ENCODE measurements at regions not wholly inside any gene's neighbourhood (a gene's known extent, or its start where the extent isn't known, plus 50 kb on each side); places are given as distances from the start of the nearest gene placed in this dataset.

GRCh38 chr1:190759807-190760206, 282.1 kb upstream of the BRINP3 start:
- Histone ChIP-seq H3K4me3 (no peak overlapping the region), H3K4me1 (no peaks in the 10 kb centered on the region), H3K36me3 (no peaks in the 10 kb centered on the region), H3K27me3 (no peaks in the 10 kb centered on the region), H3K27ac (no peak overlapping the region), H3K9me3 (no peaks in the 10 kb centered on the region)
- no peak for TF ChIP-seq EP300 (IDR thresholded peaks at IDR 0.05)
- TF ChIP-seq POLR2A (IDR thresholded peaks at IDR 0.05), result no peak
- no peak for TF ChIP-seq CTCF (IDR thresholded peaks at IDR 0.05)
- no peak for TF ChIP-seq POLR2AphosphoS5 (IDR thresholded peaks at IDR 0.05)
- DNase-seq, result no peak
- intact Hi-C loops (cut with DNase I), result no loop called here

GRCh38 chr1:190762325-190762724, 284.7 kb upstream of the BRINP3 start:
- H3K4me3 ChIP-seq, result no peak overlapping the region
- no peak overlapping the region for H3K27ac ChIP-seq
- DNase-seq, result no peak
- H3K27me3 ChIP-seq, result no peaks in the 10 kb centered on the region
- intact Hi-C loops (cut with DNase I), result no loop called here
- WGBS, 2 donors, result 78 to 86% methylated on average over 3 of the region's 3 CpGs
- H3K36me3 ChIP-seq, result no peaks in the 10 kb centered on the region
- no peaks in the 10 kb centered on the region for H3K4me1 ChIP-seq
- no peaks in the 10 kb centered on the region for H3K9me3 ChIP-seq
- TF ChIP-seq POLR2AphosphoS5 (IDR thresholded peaks at IDR 0.05) (no peak), CTCF (IDR thresholded peaks at IDR 0.05) (no peak), POLR2A (IDR thresholded peaks at IDR 0.05) (no peak), EP300 (IDR thresholded peaks at IDR 0.05) (no peak)

GRCh38 chr1:190792873-190793272, 315.2 kb upstream of the BRINP3 start:
- H3K4me3 ChIP-seq, result no peak overlapping the region
- H3K27me3 ChIP-seq, result no peaks in the 10 kb centered on the region
- DNase-seq, result no peak
- no peaks in the 10 kb centered on the region for H3K36me3 ChIP-seq
- H3K4me1 ChIP-seq, result no peaks in the 10 kb centered on the region
- no peak overlapping the region for H3K27ac ChIP-seq
- intact Hi-C loops (cut with DNase I), result no loop called here
- H3K9me3 ChIP-seq, result no peaks in the 10 kb centered on the region
- 92 to 93% methylated on average over 10 of the region's 10 CpGs for WGBS, 2 donors
- no peak for TF ChIP-seq CTCF (IDR thresholded peaks at IDR 0.05)
- TF ChIP-seq POLR2A (IDR thresholded peaks at IDR 0.05), result no peak
- TF ChIP-seq POLR2AphosphoS5 (IDR thresholded peaks at IDR 0.05), result no peak
- TF ChIP-seq EP300 (IDR thresholded peaks at IDR 0.05), result no peak

- no peak overlapping the region for H3K4me3 ChIP-seq
- no peaks in the 10 kb centered on the region for H3K27me3 ChIP-seq
- TF ChIP-seq EP300 (IDR thresholded peaks at IDR 0.05), result no peak
- TF ChIP-seq POLR2AphosphoS5 (IDR thresholded peaks at IDR 0.05), result no peak
- no peak for TF ChIP-seq POLR2A (IDR thresholded peaks at IDR 0.05)
- no peak for TF ChIP-seq CTCF (IDR thresholded peaks at IDR 0.05)
- H3K36me3 ChIP-seq, result no peaks in the 10 kb centered on the region
- no peak overlapping the region for H3K27ac ChIP-seq
- no peaks in the 10 kb centered on the region for H3K4me1 ChIP-seq
- intact Hi-C loops (cut with DNase I), result no loop called here
- DNase-seq, result no peak
- WGBS, 2 donors, result 48 to 54% methylated on average over 1 of the region's 1 CpG
- no peaks in the 10 kb centered on the region for H3K9me3 ChIP-seq
These were observed 330.0 kb upstream of the BRINP3 start for GRCh38 chr1:190807629-190808028.

GRCh38 chr1:190808035-190808434, 330.4 kb upstream of the BRINP3 start:
- no peak for TF ChIP-seq EP300 (IDR thresholded peaks at IDR 0.05)
- no peak for TF ChIP-seq POLR2AphosphoS5 (IDR thresholded peaks at IDR 0.05)
- no peak for TF ChIP-seq CTCF (IDR thresholded peaks at IDR 0.05)
- Histone ChIP-seq H3K4me1 (no peaks in the 10 kb centered on the region), H3K4me3 (no peak overlapping the region), H3K27me3 (no peaks in the 10 kb centered on the region), H3K9me3 (no peaks in the 10 kb centered on the region), H3K36me3 (no peaks in the 10 kb centered on the region), H3K27ac (no peak overlapping the region)
- DNase-seq, result no peak
- WGBS, 2 donors, result 54 to 58% methylated on average over 3 of the region's 3 CpGs
- intact Hi-C loops (cut with DNase I), result no loop called here
